Right forelimb (tissue), 1 donor: ENCODE measurements at regions not wholly inside any gene's neighbourhood (a gene's known extent, or its start where the extent isn't known, plus 50 kb on each side); places are given as distances from the start of the nearest gene placed in this dataset.

Experiments
- DNase-seq: peaks from one replicate; pipeline ENCODE4 v3.0.0-alpha.2; 2018

GRCh38 chr6:26197933-26198721, 110.9 kb downstream of the HFE start:
- peak; percentile 72 for DNase-seq

DNA sequence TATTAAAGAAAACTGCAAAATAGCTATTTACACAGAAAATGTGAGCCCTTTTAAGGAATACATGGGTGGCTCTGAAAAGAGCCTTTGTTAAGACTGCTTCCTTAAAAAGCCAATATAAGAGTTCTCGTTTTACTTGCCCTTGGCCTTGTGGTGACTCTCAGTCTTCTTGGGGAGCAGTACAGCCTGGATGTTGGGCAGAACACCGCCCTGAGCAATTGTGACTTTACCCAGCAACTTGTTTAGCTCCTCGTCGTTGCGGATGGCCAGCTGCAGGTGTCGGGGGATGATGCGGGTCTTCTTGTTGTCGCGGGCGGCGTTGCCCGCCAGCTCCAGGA, 111.5 kb downstream of the HFE start:
- no peak for DNase-seq

DNA sequence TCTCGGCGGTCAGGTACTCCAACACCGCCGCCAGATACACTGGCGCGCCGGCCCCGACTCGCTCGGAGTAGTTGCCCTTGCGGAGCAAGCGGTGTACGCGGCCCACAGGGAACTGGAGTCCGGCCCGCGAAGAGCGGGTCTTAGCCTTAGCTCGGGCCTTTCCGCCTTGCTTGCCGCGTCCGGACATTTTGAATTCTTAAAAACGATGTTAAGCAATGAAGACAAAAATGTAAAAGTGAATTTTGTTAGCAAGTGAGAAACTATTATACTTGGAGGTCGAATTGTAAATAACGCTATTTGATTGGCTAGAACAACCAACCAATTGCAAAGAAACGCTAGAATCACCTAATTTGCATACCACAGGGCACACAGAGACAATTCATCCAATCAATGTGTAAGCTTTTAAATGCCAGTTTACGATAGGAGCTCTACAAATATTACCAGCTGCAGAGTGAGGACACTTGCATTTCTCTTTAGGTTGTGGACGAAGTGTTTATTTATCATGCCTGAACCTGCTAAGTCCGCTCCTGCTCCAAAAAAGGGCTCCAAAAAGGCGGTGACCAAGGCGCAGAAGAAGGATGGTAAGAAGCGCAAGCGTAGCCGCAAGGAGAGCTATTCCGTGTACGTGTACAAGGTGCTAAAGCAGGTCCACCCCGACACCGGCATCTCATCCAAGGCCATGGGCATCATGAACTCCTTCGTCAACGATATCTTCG, 112.0 kb downstream of the HFE start:
- peak; percentile 86 for DNase-seq

DNA sequence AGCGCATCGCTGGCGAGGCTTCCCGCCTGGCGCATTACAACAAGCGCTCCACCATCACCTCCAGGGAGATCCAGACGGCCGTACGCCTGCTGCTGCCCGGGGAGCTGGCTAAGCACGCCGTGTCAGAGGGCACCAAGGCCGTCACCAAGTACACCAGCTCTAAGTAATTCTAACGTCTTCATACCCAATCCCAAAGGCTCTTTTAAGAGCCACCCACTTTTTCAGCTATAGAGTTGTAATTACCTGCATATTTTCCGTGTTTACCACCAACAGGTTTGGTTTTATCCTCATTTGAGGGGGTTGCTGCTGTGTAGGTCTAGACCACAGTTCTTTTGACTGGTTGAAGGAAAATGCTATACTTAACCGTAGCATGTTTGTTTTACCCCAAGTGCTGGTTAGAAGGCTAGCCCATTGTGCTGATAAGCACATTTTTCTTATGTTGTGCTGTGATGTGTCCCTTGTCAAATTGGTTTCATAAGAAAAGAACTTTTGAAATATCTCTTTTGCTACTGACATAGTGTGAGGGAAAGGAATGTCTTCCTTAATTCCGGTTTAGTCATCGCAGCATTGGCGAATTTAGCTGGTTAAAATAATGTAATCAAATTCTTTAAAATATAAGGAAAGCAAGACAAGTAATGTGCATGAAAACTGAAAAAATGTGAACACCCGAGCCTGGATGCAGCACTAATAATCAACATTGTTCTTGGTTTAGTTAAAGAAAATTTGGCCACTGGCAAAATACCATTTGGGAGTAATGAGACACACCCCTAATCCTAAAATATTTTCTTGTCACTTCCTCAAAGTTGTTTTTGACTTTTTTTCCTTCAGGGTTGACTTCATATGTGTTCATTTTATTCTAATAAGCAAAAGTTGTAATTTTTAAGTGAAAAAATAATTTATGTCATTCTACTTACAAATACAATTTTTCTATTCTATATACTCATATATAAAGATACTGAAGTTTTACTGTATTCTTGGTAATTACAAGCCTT, 112.8 kb downstream of the HFE start:
- no peak for DNase-seq

DNA sequence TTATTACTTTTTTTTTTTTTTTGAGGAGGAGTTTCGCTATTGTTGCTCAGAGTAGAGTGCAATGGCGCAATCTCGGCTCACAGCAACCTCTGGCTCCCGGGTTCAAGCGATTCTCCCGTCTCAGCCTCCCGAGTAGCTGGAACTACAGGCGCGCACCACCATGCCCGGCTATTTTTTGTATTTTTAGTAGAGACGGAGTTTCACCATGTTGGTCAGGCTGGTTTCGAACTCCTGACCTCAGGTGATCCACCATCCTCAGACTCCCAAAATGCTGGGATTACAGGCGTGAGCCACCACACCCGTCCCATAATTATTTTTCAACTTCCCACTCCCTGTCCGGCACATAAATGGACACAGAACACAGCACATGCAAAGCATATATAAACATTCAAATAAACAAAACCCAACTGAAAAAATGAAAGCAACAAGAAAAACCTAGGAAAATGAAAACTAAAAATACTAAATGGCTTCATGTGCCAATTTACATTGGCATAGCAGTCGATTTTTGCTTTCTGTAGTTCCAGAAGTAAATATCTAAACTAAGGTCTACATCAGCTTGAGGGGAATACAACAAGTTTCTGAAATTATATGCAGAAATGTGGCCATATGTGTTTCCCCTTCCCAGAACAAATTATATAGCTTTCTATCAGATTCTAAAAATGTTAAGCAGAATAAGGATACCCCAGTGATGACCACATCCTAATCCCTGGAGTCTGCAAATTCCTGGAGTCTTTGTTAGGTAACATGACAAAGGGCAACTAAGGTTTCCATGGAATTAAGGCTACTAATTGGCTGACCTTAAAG, 113.9 kb downstream of the HFE start:
- DNase-seq: no peak

DNA sequence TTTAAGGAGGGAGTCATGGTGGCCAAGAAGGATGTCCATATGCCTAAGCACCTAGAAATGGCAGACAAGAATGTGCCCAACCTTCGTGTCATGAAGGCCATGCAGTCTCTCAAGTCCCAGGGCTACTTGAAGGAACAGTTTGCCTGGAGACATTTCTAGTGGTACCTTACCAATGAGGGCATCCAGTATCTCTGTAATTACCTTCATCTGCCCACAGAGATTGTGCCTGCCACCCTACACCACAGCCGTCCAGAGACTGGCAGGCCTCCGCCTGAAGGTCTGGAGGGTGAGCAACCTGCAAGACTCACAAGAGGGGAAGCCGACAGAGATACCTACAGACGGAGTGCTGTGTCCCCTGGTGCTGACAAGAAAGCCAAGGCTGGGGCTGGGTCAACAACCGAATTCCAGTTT, 115.0 kb downstream of the HFE start:
- DNase-seq: no peak

DNA sequence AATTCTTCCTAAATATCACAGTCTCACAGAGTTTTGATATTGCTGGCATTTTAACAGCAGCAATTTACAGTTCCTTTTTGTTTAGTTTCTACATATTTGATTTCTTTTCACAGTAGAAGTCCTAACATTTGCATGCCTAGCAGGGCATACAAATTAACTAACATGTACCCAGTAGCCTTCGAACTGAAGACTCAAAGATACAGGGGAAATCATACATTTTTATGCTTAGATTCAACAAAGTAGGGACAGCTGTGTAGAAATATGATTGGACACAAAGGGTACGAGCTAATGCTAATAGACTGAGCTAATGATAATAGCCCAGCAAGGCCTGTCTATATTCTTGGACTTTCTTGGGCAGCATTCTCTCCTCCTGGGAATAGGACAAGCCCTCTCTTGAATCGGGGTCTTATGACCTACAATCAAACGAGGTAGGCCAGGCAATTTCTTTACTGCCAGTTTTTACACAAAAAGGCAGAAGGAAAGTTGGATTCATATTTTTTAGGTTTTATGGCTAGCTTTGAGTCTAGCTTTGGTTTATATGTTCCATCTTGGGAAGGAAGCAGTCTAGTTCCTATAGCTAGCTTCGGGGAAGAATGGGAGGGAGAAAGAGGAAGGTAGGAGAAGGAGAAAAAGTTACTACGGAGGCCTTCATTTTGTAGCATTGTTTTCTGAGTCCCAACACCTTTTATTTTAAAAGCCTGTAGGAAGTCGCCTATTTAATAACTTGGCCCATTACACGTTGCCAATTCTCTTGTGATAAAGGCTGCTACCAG, 115.8 kb downstream of the HFE start:
- no peak for DNase-seq

DNA sequence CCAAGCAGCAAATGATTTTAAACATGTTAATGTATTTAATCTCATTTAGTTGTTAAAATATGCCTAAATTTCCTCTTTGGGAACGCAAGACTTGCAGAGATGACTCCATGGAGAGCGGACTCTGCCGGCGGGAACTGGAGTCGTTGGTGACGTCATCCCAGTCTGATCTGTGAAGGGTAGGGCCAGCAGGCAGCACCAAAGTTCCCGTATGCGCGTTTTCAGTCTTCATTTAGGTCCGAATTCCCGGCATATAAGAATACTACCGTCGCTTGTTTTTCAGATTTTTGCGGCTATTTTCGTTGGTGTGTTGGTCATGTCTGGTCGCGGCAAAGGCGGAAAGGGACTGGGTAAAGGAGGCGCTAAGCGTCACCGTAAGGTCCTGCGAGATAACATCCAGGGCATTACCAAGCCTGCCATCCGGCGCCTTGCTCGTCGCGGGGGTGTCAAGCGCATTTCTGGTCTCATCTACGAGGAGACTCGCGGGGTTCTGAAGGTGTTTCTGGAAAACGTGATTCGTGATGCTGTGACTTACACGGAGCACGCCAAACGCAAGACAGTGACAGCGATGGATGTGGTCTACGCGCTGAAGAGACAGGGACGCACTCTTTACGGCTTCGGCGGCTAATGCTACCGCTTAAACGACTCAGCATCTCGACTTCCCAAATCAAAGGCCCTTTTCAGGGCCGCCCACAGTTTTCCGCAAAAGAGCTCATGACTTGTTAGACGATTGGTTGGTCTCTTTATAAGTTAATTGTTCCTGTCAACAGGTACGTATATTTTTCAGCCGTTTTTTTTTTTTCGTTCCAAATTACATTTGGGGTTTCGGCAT, 117.3 kb downstream of the HFE start:
- DNase-seq: peak; percentile 96

- DNase-seq: peak; percentile 93
Measured at GRCh38 chr6:26205161-26205624, 118.0 kb downstream of the HFE start.

DNA sequence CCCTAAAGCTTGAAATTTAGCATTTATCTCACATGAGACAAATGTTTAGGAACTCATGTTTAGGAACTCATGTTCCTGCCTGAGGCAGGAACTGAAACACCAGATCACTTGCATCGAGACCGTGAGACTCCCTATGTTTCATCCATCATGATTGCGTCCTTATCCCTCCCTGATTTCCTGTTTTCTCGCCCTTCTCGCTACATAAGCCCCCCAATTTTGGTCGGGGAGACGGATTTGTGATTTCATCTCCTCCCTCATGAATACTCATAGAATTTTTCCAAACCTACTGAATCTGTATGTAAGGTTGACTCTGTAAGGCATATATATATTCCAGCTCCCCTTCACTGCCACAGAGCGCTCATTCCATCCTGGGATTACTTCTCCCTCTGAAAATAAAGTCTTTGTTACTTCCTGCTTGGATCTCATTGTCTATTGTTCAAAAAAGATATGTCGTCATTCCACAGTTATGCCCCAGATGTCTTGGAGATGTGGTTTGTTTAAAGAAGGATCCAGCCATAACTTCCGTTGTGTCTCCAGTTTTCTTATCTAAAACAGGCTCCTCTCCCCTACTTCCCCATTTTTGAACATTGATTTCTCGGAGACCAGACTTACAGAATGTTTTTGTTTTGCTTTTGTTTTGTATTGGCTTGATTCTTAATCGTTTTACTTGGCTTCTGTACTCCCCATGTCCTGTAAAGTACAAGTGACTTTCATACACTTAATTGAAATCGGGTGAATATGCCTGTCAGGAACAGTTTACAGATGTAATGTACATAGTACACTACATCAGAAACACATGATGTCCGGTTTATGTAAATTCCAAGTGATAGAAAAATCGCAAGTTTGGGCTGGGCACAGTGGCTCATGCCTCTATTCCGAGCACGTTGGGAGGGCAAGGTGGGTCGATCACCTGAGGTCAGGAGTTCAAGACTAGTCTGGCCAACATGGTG, 118.7 kb downstream of the HFE start:
- peak; percentile 67 for DNase-seq

GRCh38 chr6:26206868-26207801, 119.9 kb downstream of the HFE start:
- no peak for DNase-seq

- no peak for DNase-seq
Measured at GRCh38 chr6:26211963-26212362, 124.7 kb downstream of the HFE start.

DNA sequence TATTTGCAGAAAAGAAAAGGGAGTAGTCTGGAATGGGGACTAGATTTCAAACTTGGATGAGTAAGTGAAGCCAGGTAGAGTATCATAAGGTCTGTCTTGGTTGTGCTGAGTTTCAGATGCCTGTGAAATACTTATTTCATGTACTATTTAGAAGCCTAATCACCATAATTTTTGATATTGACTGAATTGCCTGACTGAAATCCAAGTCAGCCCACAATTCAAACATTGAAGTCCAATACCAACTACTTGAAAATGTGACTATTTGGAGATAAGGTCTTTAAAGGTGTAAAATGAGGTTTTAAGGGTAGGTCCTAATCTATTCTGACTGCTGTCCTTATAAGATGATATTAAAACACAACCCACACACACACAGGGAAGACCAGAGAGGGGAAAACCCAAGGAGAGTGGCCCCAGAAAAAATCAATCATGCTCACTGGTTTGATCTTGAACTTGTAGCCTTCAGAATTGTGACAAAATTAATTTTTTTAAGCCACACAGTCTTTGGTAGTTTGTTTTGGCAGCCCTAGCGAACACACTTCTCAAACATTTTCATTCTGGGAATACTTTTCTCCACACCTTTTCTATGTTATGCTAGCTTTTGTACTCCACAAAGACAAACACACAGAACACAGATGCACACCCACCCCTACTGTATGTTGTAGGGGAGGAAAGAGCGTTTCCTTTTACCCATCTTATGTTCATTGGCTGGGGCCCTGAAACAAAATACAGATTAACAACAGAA, 126.3 kb downstream of the HFE start:
- no peak for DNase-seq

- no peak for DNase-seq
Measured at GRCh38 chr6:26214803-26215584, 127.8 kb downstream of the HFE start.

GRCh38 chr6:26215585-26216358, 128.5 kb downstream of the HFE start:
- peak; percentile 61 for DNase-seq
